Ishikawa (cell line): ENCODE measurements at regions not wholly inside any gene's neighbourhood (a gene's known extent, or its start where the extent isn't known, plus 50 kb on each side); places are given as distances from the start of the nearest gene placed in this dataset.

Experiments used
- CREB1 ChIP-seq: IDR thresholded peaks from 2 replicates; pipeline ENCODE4 v1.6.1; 2012; ENCODE audit warnings: low read depth
- EGR1 ChIP-seq: IDR thresholded peaks from 2 replicates; pipeline ENCODE4 v1.6.1; 2012
- EP300 ChIP-seq: IDR thresholded peaks from 2 replicates; pipeline ENCODE4 v1.6.1; 2012; ENCODE audit warnings: borderline replicate concordance
- FOXM1 ChIP-seq: IDR thresholded peaks from 2 replicates; pipeline ENCODE4 v1.6.1; 2012; ENCODE audit warnings: low read depth, borderline replicate concordance
- MAX ChIP-seq: IDR thresholded peaks from 2 replicates; pipeline ENCODE4 v1.6.1; 2012
- NFIC ChIP-seq: IDR thresholded peaks from 2 replicates; pipeline ENCODE4 v1.6.1; 2012
- RAD21 ChIP-seq: IDR thresholded peaks from 2 replicates; pipeline ENCODE4 v1.6.1; 2012; ENCODE audit warnings: low read depth
- REST ChIP-seq: IDR thresholded peaks from 2 replicates; pipeline ENCODE4 v1.6.1; 2012; ENCODE audit warnings: low read depth, mild to moderate bottlenecking
- TAF1 ChIP-seq: IDR thresholded peaks from 2 replicates; pipeline ENCODE4 v1.6.1; 2012; ENCODE audit warnings: low read depth, mild to moderate bottlenecking
- TCF12 ChIP-seq: IDR thresholded peaks from 2 replicates; pipeline ENCODE4 v1.6.1; 2012; ENCODE audit warnings: low read depth
- TEAD4 ChIP-seq: IDR thresholded peaks from 2 replicates; pipeline ENCODE4 v1.6.1; 2012
- USF1 ChIP-seq: IDR thresholded peaks from 2 replicates; pipeline ENCODE4 v1.6.1; 2012
- YY1 ChIP-seq: IDR thresholded peaks from 2 replicates; pipeline ENCODE4 v1.6.1; 2012; ENCODE audit warnings: low read depth
- ZBTB7A ChIP-seq: IDR thresholded peaks from 2 replicates; pipeline ENCODE4 v1.6.1; 2012; ENCODE audit warnings: low read depth

- no peak for TF ChIP-seq TCF12
- no peak for TF ChIP-seq TAF1
- no peak for TF ChIP-seq YY1
- no peak for TF ChIP-seq EGR1
- TF ChIP-seq NFIC, result no peak
- TF ChIP-seq FOXM1, result no peak
- no peak for TF ChIP-seq MAX
- no peak for TF ChIP-seq EP300
- no peak for TF ChIP-seq RAD21
- TF ChIP-seq ZBTB7A, result no peak
- no peak for TF ChIP-seq USF1
- TF ChIP-seq REST, result no peak
- no peak for TF ChIP-seq CREB1
- TF ChIP-seq TEAD4, result no peak
Measured at GRCh38 chr6:53419026-53419425, 70.3 kb upstream of the ELOVL5 start.
